ENCODE measurements at regions not wholly inside any gene's neighbourhood (a gene's known extent, or its start where the extent isn't known, plus 50 kb on each side); places are given as distances from the start of the nearest gene placed in this dataset.

DNA sequence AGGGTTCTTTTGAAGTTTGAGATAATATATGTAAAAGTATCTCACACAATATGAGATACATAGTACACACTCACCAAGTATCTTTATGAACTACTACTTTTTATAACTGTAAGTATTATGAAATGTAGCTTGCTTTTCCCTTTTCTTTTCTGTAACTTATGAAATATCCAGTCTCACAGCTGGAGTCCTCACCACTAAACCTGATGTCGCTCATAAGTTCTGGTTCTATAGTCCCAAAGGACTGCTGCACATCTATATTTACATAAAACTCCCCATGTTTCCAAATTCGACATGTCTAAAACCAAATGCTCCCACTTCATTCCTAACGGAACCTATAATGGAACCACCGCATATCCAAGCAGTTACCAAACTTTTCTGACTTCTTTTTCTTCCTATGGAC is 186.5 kb upstream of the SLC7A11 start:
- H3K4me3 ChIP-seq (ENCODE audit: low read depth, poor library complexity, severe bottlenecking), result no peak overlapping the region
- 93% methylated on average over 4 of the region's 4 CpGs for WGBS, 2 donors
- intact Hi-C loops (cut with DNase I; ENCODE audit: low total_unique reads), result no loop called here
- DNase-seq (ENCODE audit: low spot score in 2 of 2), result no peak
- TF ChIP-seq, protein P1, sequence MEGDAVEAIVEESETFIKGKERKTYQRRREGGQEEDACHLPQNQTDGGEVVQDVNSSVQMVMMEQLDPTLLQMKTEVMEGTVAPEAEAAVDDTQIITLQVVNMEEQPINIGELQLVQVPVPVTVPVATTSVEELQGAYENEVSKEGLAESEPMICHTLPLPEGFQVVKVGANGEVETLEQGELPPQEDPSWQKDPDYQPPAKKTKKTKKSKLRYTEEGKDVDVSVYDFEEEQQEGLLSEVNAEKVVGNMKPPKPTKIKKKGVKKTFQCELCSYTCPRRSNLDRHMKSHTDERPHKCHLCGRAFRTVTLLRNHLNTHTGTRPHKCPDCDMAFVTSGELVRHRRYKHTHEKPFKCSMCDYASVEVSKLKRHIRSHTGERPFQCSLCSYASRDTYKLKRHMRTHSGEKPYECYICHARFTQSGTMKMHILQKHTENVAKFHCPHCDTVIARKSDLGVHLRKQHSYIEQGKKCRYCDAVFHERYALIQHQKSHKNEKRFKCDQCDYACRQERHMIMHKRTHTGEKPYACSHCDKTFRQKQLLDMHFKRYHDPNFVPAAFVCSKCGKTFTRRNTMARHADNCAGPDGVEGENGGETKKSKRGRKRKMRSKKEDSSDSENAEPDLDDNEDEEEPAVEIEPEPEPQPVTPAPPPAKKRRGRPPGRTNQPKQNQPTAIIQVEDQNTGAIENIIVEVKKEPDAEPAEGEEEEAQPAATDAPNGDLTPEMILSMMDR (IDR thresholded peaks at IDR 0.05), result no peak
- TF ChIP-seq POLR2A (IDR thresholded peaks at IDR 0.05), result no peak

DNA sequence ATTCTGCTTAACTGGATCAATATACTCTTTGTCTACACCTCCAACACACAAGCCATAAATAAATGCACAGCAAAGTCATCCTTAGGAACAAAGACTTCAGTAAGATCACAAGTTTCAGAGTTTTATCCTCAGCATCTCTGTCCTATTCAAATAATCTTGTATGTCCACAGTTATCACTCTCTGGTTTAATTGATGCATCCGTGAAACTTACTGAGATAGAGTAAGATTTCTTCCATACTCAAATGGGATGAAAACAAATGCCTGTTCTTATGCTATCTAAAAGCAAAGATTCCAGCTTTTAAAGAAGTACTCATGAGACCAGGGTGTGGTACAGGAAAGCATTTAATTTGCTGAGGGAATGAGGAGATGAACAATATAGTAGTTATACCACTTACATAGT is 184.6 kb upstream of the SLC7A11 start:
- intact Hi-C loops (cut with DNase I; ENCODE audit: low total_unique reads), result no loop called here
- 74 to 87% methylated on average over 1 of the region's 1 CpG for WGBS, 2 donors
- TF ChIP-seq, protein P1 (IDR thresholded peaks at IDR 0.05), result no peak
- TF ChIP-seq POLR2A (IDR thresholded peaks at IDR 0.05), result no peak

DNA sequence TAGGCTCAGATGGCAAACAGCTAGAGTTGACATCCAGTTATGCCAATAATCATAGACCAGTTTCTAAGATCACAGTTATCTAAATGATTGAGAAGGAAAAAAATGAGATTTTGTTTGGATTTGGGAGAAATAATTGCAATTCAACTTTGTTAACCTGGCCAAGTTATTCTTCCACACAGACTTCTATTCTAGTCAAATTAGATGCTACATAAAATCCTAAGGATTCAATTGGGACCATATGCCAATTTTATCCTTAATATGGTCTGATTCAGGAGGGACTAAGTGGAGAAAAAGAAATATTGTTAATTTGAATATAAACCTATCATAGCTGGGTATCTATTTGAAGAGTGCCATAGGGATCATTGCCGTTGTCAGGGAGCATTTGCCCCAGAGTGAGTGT is 178.3 kb upstream of the SLC7A11 start:
- DNase-seq (ENCODE audit: low spot score in 2 of 2), result no peak
- H3K4me3 ChIP-seq (ENCODE audit: low read depth, poor library complexity, severe bottlenecking), result no peak overlapping the region
- 87 to 90% methylated on average over 1 of the region's 1 CpG for WGBS, 2 donors
- TF ChIP-seq POLR2A (IDR thresholded peaks at IDR 0.05), result no peak
- TF ChIP-seq, protein P1 (IDR thresholded peaks at IDR 0.05), result no peak
- intact Hi-C loops (cut with DNase I; ENCODE audit: low total_unique reads), result no loop called here

More for the DNA sequence above, 184.6 kb upstream of the SLC7A11 start:
- H3K4me3 ChIP-seq (ENCODE audit: low read depth, poor library complexity, severe bottlenecking), result no peak overlapping the region
- no peak for DNase-seq (ENCODE audit: low spot score in 2 of 2)

DNA sequence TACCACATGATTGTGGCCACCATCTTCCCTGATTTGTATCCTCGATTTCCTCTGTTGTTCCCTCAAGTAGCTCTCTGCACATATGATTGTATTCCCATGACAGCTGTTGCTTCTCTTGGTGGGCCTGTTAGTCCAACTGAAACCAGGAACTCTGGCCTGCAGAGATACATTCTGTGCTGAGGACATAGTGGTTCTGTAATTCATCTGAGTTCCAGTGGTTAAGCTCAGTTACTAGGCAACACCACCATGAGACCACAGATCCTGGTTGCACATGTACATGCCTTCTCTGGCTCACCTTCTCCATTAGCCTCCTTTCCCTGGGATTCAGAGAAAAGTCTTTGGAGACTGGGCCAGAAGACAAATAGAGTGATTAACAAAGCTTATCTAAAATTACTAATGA is 172.1 kb upstream of the SLC7A11 start:
- no peak for DNase-seq (ENCODE audit: low spot score in 2 of 2)
- intact Hi-C loops (cut with DNase I; ENCODE audit: low total_unique reads), result no loop called here
- no peak for TF ChIP-seq POLR2A (IDR thresholded peaks at IDR 0.05)
- TF ChIP-seq, protein P1 (IDR thresholded peaks at IDR 0.05), result no peak
- 64 to 93% methylated on average over 1 of the region's 1 CpG for whole genome bisulfite sequencing, 2 donors
- no peak overlapping the region for H3K4me3 ChIP-seq (ENCODE audit: low read depth, poor library complexity, severe bottlenecking)

DNA sequence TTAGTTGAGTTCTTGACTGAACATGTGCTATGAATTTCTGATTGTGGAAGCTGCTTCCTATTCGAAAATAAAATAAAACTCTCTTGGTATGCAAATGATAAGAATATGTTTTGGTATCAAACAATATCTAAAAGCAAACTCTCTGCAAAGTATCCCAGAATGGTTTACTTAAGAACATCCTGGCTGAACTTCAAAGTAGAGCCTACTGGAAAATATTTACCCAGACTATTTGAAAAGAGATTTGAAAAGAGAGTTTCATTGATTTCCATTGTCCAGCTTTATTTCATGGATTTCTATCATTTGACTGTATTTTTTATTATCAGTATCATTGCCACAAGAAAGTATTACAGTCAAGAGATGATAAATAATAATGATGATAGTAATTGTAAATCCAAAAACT is 171.1 kb upstream of the SLC7A11 start:
- H3K4me3 ChIP-seq (ENCODE audit: low read depth, poor library complexity, severe bottlenecking), result no peak overlapping the region
- intact Hi-C loops (cut with DNase I; ENCODE audit: low total_unique reads), result no loop called here
- DNase-seq (ENCODE audit: low spot score in 2 of 2), result no peak
- 65 to 68% methylated on average over 1 of the region's 1 CpG for WGBS, 2 donors
- TF ChIP-seq, protein P1 (IDR thresholded peaks at IDR 0.05), result no peak
- TF ChIP-seq POLR2A (IDR thresholded peaks at IDR 0.05), result no peak

DNA sequence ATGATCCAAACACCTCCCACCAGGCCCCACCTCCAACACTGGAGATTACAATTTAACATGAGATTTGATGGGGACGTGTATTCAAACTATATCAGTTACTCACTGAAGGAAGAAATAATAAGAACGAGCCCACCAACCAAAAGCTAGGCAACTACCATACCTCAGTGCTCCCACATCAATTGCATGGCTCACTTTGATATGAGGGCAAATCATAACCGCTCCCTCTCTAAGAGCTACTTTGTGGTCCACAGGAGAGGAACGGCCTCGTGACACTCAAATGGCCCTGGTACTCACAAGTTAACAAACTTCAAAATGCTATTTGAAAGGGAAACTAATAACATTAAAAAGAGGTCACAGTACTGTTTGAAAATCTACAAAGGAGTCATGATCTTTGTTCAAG is 170.7 kb upstream of the SLC7A11 start:
- H3K4me3 ChIP-seq (ENCODE audit: low read depth, poor library complexity, severe bottlenecking), result no peak overlapping the region
- 90 to 92% methylated on average over 5 of the region's 5 CpGs for WGBS, 2 donors
- TF ChIP-seq, protein P1 (IDR thresholded peaks at IDR 0.05), result no peak
- TF ChIP-seq POLR2A (IDR thresholded peaks at IDR 0.05), result no peak
- intact Hi-C loops (cut with DNase I; ENCODE audit: low total_unique reads), result no loop called here
- no peak for DNase-seq (ENCODE audit: low spot score in 2 of 2)

Data from lower leg skin (tissue), 4 donors.